ENCODE measurements at regions not wholly inside any gene's neighbourhood (a gene's known extent, or its start where the extent isn't known, plus 50 kb on each side); places are given as distances from the start of the nearest gene placed in this dataset.
"Not testable (repeated sequence)": the region's sequence is repeated elsewhere in the genome, so short reads cannot be mapped to it uniquely, and the experiment has no call there.

GRCh38 chrY:11643549-11643948 lies 1057.5 kb upstream of the USP9Y start:
- H3K27ac Mint-ChIP-seq; intact Hi-C loops (cut with DNase I, micrococcal nuclease): not testable (repeated sequence)
- peaks cover 51% of the 10 kb centered on the region for H3K9me3 Mint-ChIP-seq (ENCODE audit: low read depth)

GRCh38 chrY:11668221-11668620 lies 1032.8 kb upstream of the USP9Y start:
- H3K4me3 Mint-ChIP-seq: no peak overlapping the region
- H3K4me1 Mint-ChIP-seq: no peaks in the 10 kb centered on the region
- peaks cover 49% of the 10 kb centered on the region for H3K36me3 Mint-ChIP-seq (ENCODE audit: low read depth)
- no peak overlapping the region for H3K27ac Mint-ChIP-seq
- POLR2A ChIA-PET: no interaction called here
- intact Hi-C loops (cut with DNase I, micrococcal nuclease): no loop called here
- H3K9me3 Mint-ChIP-seq (ENCODE audit: low read depth): peaks cover 86% of the 10 kb centered on the region
- ATAC-seq: no peak
- no peaks in the 10 kb centered on the region for H3K27me3 Mint-ChIP-seq
- no peak for DNase-seq
- CTCF ChIA-PET: no interaction called here

More at GRCh38 chrY:11643549-11643948, 1057.5 kb upstream of the USP9Y start:
- ATAC-seq, H3K27me3 Mint-ChIP-seq, DNase-seq, H3K4me1 Mint-ChIP-seq, H3K4me3 Mint-ChIP-seq, CTCF ChIA-PET, POLR2A ChIA-PET: not testable (repeated sequence)
- peaks cover 27% of the 10 kb centered on the region for H3K36me3 Mint-ChIP-seq (ENCODE audit: low read depth)

All from activated CD4-positive, alpha-beta T cell treated with anti-CD3 and anti-CD28 coated beads for 36 hours (primary cell).